ENCODE measurements at regions not wholly inside any gene's neighbourhood (a gene's known extent, or its start where the extent isn't known, plus 50 kb on each side); places are given as distances from the start of the nearest gene placed in this dataset.

GRCh38 chr14:97264516-97265230, 467.5 kb downstream of the VRK1 start:
- TF ChIP-seq POLR2AphosphoS5 (IDR thresholded peaks at IDR 0.05) (no peak), POLR2A (IDR thresholded peaks at IDR 0.05; ENCODE audit: low read depth) (no peak)
